Transverse colon (tissue), 4 donors: ENCODE measurements at regions not wholly inside any gene's neighbourhood (a gene's known extent, or its start where the extent isn't known, plus 50 kb on each side); places are given as distances from the start of the nearest gene placed in this dataset.

Source experiments
- DNase-seq: peaks from one replicate; pipeline ENCODE4 v3.0.0-alpha.2; 2019
- H3K27ac ChIP-seq, 4 donors: fragments of 200-600 bp; sonication (generic); 2 replicates each; pipeline ENCODE4 v1.5.1; 2016 to 2018; ENCODE audit warnings: inconsistent platforms in 4 of 4
- H3K27me3 ChIP-seq: fragments of 200-600 bp; sonication (generic); 2 replicates; pipeline ENCODE4 v1.5.1; 2017; ENCODE audit warnings: inconsistent platforms
- H3K36me3 ChIP-seq, 4 donors: fragments of 200-600 bp; sonication (generic); 2 replicates each; pipeline ENCODE4 v1.5.1; 2017 to 2019; ENCODE audit warnings: inconsistent platforms in 4 of 4
- H3K4me1 ChIP-seq, 4 donors: fragments of 200-600 bp; sonication (generic); 2 replicates each; pipeline ENCODE4 v1.5.1; 2017 to 2020; ENCODE audit warnings: inconsistent platforms in 4 of 4
- H3K4me3 ChIP-seq, 4 donors: fragments of 200-600 bp; sonication (generic); 1 replicate in 1 of 4; 2 replicates in 3 of 4; pipeline versions ENCODE4 v1.5.1 to v1.6.1; 2017 to 2019; ENCODE audit warnings: inconsistent platforms in 4 of 4
- H3K9me3 ChIP-seq, 2 donors: fragments of 200-600 bp; sonication (generic); 2 replicates each; pipeline ENCODE4 v1.5.1; 2017 to 2019; ENCODE audit warnings: inconsistent platforms in 2 of 2
- CTCF ChIP-seq, 5 experiments: fragments of 200-600 bp in 3 of 5; fragments of 450-650 bp in 2 of 5; sonication (generic) in 3 of 5; IDR thresholded peaks; 1 replicate in 2 of 5; 2 replicates in 3 of 5; pipeline ENCODE4 v1.5.1; 2016 to 2017; ENCODE audit warnings: antibody characterized with exemption in 5 of 5, inconsistent platforms in 3 of 5, mild to moderate bottlenecking in 2 of 5, moderate library complexity in 1 of 5
- EP300 ChIP-seq: sonication (generic); formaldehyde crosslinking; IDR thresholded peaks from one replicate; pipeline ENCODE4 v1.6.1; 2017; ENCODE audit warnings: antibody characterized with exemption, low read depth
- POLR2A ChIP-seq: fragments of 450-650 bp; IDR thresholded peaks from one replicate; pipeline ENCODE4 v1.6.1; 2016; ENCODE audit warnings: antibody characterized with exemption, mild to moderate bottlenecking, moderate library complexity
- POLR2AphosphoS5 ChIP-seq, 3 donors: sonication (generic); formaldehyde crosslinking; IDR thresholded peaks; one replicate each; pipeline ENCODE4 v1.6.1; 2016; ENCODE audit warnings: antibody characterized with exemption in 3 of 3
- WGBS, 2 donors: methylation state at CpG; one replicate each; pipeline ENCODE4 v1.1.5; 2018; ENCODE audit warnings: low coverage in 1 of 2; 5-methylcytosine and 5-hydroxymethylcytosine counted together
- in situ Hi-C, 4 donors: fragments of 200-750 bp; cut with MboI; loops; one replicate each; pipeline versions ENCODE4 v1.15.0 to v1.15.1; 2017; ENCODE audit warnings: low sequenced_read_pairs in 3 of 4, low pct_ligation_motif_present in 1 of 4, low pct_unique_long_range_greater_than_20kb in 1 of 4
- intact Hi-C: fragments of 100-400 bp; cut with DNase I; formaldehyde crosslinking; loops from one replicate; pipeline ENCODE4 v1.15.1; 2023; ENCODE audit warnings: low total_unique reads

GRCh38 chr5:145636371-145636770 is 198.8 kb downstream of the PRELID2 start:
- Histone ChIP-seq H3K27me3 (no peaks in the 10 kb centered on the region), H3K4me3 (no peak overlapping the region), H3K27ac (no peak overlapping the region), H3K9me3 (no peaks in the 10 kb centered on the region), H3K36me3 (no peaks in the 10 kb centered on the region), H3K4me1 (no peaks in the 10 kb centered on the region)
- DNase-seq, result no peak
- intact Hi-C loops (no loop called here), in situ Hi-C loops (no loop called here)
- TF ChIP-seq CTCF (IDR thresholded peaks at IDR 0.05), result no peak

GRCh38 chr5:145633474-145633873 is 201.7 kb downstream of the PRELID2 start:
- no peak for TF ChIP-seq POLR2AphosphoS5 (IDR thresholded peaks at IDR 0.05)
- TF ChIP-seq POLR2A, result no peak
- DNase-seq, result no peak
- H3K4me1 ChIP-seq, result no peaks in the 10 kb centered on the region
- intact Hi-C loops (no loop called here), in situ Hi-C loops (no loop called here)
- H3K4me3 ChIP-seq, result no peak overlapping the region
- H3K27me3 ChIP-seq, result no peaks in the 10 kb centered on the region
- WGBS, 2 donors, result 84% methylated on average over 3 of the region's 3 CpGs; no CpG with 5 or more reads in 1 of the 2 donors
- no peak overlapping the region for H3K27ac ChIP-seq
- no peaks in the 10 kb centered on the region for H3K9me3 ChIP-seq
- no peaks in the 10 kb centered on the region for H3K36me3 ChIP-seq

- Histone ChIP-seq H3K4me1 (no peaks in the 10 kb centered on the region), H3K27me3 (no peaks in the 10 kb centered on the region), H3K4me3 (no peak overlapping the region), H3K36me3 (no peaks in the 10 kb centered on the region), H3K27ac (no peak overlapping the region), H3K9me3 (no peaks in the 10 kb centered on the region)
- TF ChIP-seq EP300 (no peak), POLR2A (no peak), POLR2AphosphoS5 (IDR thresholded peaks at IDR 0.05) (no peak), CTCF (IDR thresholded peaks at IDR 0.05) (no peak)
- in situ Hi-C loops, result no loop called here
- intact Hi-C loops, result no loop called here
- no peak for DNase-seq
- WGBS, 2 donors, result 78 to 90% methylated on average over 1 of the region's 1 CpG
These were observed 202.4 kb downstream of the PRELID2 start for GRCh38 chr5:145632701-145633100.

- no peak for DNase-seq
- Histone ChIP-seq H3K36me3 (no peaks in the 10 kb centered on the region), H3K9me3 (no peaks in the 10 kb centered on the region), H3K27ac (no peak overlapping the region), H3K4me1 (no peaks in the 10 kb centered on the region), H3K4me3 (no peak overlapping the region), H3K27me3 (no peaks in the 10 kb centered on the region)
- TF ChIP-seq POLR2AphosphoS5 (IDR thresholded peaks at IDR 0.05) (no peak), POLR2A (no peak), EP300 (no peak), CTCF (IDR thresholded peaks at IDR 0.05) (no peak)
- intact Hi-C loops, result no loop called here
- in situ Hi-C loops, result no loop called here
- WGBS, 2 donors, result 70 to 80% methylated on average over 2 to 3 of the region's 3 CpGs
These were observed 206.1 kb downstream of the PRELID2 start for GRCh38 chr5:145629047-145629446.

- in situ Hi-C loops, result no loop called here
- 80 to 82% methylated on average over 4 of the region's 4 CpGs for WGBS, 2 donors
These were observed 206.6 kb downstream of the PRELID2 start for GRCh38 chr5:145628525-145628924.

More at GRCh38 chr5:145628525-145628924, 206.6 kb downstream of the PRELID2 start:
- Histone ChIP-seq H3K4me1 (no peaks in the 10 kb centered on the region), H3K4me3 (no peak overlapping the region), H3K36me3 (no peaks in the 10 kb centered on the region), H3K27me3 (no peaks in the 10 kb centered on the region), H3K27ac (no peak overlapping the region), H3K9me3 (peaks cover 0 to 4% of the 10 kb centered on the region in 2 donors)
- no peak for TF ChIP-seq POLR2A
- intact Hi-C loops, result no loop called here
- DNase-seq, result no peak
